Kidney (tissue), 13 donors: ENCODE measurements at regions not wholly inside any gene's neighbourhood (a gene's known extent, or its start where the extent isn't known, plus 50 kb on each side); places are given as distances from the start of the nearest gene placed in this dataset.

Experiments
- DNase-seq, 5 donors: peaks; one replicate each; pipeline ENCODE4 v3.0.0-alpha.2; 2013 to 2020
- FAIRE-seq: peaks from 2 replicates; lab custom pipeline; 2012; peaks lifted over from hg19 to GRCh38; lab: Jason Lieb, UNC
- H3K27ac ChIP-seq, 2 donors: one replicate each; pipeline ENCODE4 v1.7.0; 2013; ENCODE audit warnings: low read depth in 2 of 2, low read length in 2 of 2, inconsistent platforms in 1 of 2
- H3K27me3 ChIP-seq: one replicate; pipeline ENCODE4 v1.7.1; 2013; ENCODE audit warnings: low read length, inconsistent platforms; ENCODE audit not compliant: control insufficient read depth, insufficient read depth
- H3K36me3 ChIP-seq, 3 donors: one replicate each; pipeline versions ENCODE4 v1.7.0 to v1.7.1; 2013; ENCODE audit warnings: low read length in 3 of 3, control low read depth in 1 of 3, inconsistent platforms in 1 of 3; ENCODE audit not compliant: insufficient read depth in 3 of 3, control insufficient read depth in 2 of 3
- H3K4me1 ChIP-seq, 3 donors: one replicate each; pipeline versions ENCODE4 v1.7.0 to v1.7.1; 2013; ENCODE audit warnings: low read length in 3 of 3, inconsistent platforms in 1 of 3, low read depth in 1 of 3; ENCODE audit not compliant: control insufficient read depth in 2 of 3, insufficient read depth in 2 of 3
- H3K4me3 ChIP-seq, 3 donors: one replicate each; pipeline versions ENCODE4 v1.7.0 to v1.8.1; 2013; ENCODE audit warnings: low read length in 3 of 3, control low read depth in 1 of 3, inconsistent platforms in 1 of 3
- H3K9ac ChIP-seq, 3 donors: one replicate each; pipeline versions ENCODE4 v1.7.0 to v1.7.1; 2013; ENCODE audit warnings: low read length in 3 of 3, control low read depth in 1 of 3, inconsistent platforms in 1 of 3
- H3K9me3 ChIP-seq, 3 donors: one replicate each; pipeline versions ENCODE4 v1.7.0 to v1.7.1; 2013; ENCODE audit warnings: low read length in 3 of 3, control low read depth in 1 of 3, inconsistent platforms in 1 of 3; ENCODE audit not compliant: control insufficient read depth in 2 of 3, insufficient read depth in 1 of 3
- intact Hi-C: fragments of 100-400 bp; cut with DNase I; formaldehyde crosslinking; loops from one replicate; pipeline ENCODE4 v1.11.1; 2022
- TF ChIP-seq, protein P1 (sequence below): IDR thresholded peaks from 3 replicates; pipeline ENCODE4 v1.5.1; 2012; ENCODE audit warnings: mild to moderate bottlenecking, moderate library complexity, borderline replicate concordance; ENCODE audit not compliant: insufficient read depth; ENCODE audit errors: extremely low read depth
- donor health status: control.
- donor health status: control.
- donor health status: control.
- donor health status: control.
- donor health status: control.
- donor health status: DM: yes; HTN: yes; CAD: no.
- donor health status: Normal renal cell carcinoma (clear cell type).

DNA sequence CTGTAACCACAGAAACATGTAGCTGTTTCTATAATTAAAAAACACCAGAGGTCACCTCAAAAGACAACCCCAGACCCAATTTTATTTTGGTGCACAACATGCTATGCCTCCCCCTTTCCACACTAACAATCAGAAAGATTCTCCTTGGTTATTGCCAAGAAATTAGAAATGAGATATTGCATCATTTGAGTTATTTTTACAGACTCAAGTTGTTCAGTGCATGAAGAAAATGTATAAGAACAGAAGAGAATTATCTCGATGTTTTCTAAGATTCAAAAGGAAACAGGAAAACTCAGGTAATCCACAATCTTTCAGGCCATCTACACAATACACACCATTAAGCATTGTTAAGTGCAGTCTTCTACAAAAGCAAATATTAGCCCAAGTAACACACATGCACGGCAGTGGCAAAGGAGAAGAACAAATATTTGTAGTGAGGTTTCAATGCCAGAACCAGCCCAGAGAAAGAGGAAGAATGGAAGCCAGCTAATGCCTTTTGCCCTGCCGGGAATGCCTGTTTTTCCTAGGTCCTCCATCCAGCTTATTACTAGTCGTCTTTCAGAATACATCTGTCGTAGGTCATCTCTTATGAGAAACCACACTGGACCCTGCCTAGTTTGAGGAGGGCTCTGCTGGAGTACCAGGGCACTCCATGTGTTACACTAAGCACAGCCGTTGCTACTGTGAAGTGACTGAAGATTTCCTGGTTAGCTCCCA, 67.6 kb upstream of the C1GALT1 start:
- Histone ChIP-seq H3K27me3 (no peaks in the 10 kb centered on the region), H3K4me1 (no peaks in the 10 kb centered on the region), H3K36me3 (no peaks in the 10 kb centered on the region), H3K4me3 (no peak overlapping the region), H3K27ac (no peak overlapping the region), H3K9me3 (no peaks in the 10 kb centered on the region), H3K9ac (no peak overlapping the region)
- TF ChIP-seq, protein P1, sequence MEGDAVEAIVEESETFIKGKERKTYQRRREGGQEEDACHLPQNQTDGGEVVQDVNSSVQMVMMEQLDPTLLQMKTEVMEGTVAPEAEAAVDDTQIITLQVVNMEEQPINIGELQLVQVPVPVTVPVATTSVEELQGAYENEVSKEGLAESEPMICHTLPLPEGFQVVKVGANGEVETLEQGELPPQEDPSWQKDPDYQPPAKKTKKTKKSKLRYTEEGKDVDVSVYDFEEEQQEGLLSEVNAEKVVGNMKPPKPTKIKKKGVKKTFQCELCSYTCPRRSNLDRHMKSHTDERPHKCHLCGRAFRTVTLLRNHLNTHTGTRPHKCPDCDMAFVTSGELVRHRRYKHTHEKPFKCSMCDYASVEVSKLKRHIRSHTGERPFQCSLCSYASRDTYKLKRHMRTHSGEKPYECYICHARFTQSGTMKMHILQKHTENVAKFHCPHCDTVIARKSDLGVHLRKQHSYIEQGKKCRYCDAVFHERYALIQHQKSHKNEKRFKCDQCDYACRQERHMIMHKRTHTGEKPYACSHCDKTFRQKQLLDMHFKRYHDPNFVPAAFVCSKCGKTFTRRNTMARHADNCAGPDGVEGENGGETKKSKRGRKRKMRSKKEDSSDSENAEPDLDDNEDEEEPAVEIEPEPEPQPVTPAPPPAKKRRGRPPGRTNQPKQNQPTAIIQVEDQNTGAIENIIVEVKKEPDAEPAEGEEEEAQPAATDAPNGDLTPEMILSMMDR, result no peak
- FAIRE-seq, result no peak
- no peak for DNase-seq
- intact Hi-C loops, result no loop called here

DNA sequence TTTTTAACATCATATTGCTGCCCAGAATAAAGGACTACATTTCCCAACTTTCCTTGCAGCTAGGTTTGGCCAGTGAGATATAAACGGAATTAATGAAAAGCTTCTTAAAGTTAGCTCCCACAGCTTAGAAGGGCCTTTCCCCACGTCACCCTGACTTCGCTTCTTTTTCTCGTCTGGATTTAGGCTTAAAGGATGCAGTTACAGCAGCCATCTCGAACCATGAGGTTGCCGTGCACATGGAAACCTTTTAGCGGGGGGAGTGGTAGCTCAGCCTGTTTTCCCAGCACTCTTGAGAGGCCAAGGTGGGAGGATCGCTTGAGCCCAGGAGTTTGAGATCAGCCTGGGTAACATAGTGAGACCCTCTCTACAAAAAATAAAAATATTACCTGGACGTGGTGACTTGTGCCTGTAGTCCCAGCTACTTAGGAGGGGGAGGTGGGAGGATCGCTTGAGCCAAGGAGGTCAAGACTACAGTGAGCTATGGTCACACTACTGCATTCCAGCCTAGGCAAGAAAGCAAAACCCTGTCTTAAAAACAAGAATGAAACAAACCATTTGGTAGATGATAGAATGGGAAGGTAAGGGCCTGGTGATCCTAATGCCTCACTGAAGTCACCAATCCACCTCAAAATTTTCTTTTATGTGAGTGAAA, 64.3 kb upstream of the C1GALT1 start:
- FAIRE-seq (no peak), DNase-seq (no peak)
- H3K4me3 ChIP-seq, result peak overlapping the region in 1 of 3 donors; percentile 11
- no peaks in the 10 kb centered on the region for H3K36me3 ChIP-seq
- H3K27me3 ChIP-seq, result no peaks in the 10 kb centered on the region
- H3K9me3 ChIP-seq, result no peaks in the 10 kb centered on the region
- H3K9ac ChIP-seq, result no peak overlapping the region
- TF ChIP-seq, protein P1, result no peak
- intact Hi-C loops, result no loop called here
- no peak overlapping the region for H3K27ac ChIP-seq
- H3K4me1 ChIP-seq, result no peaks in the 10 kb centered on the region

DNA sequence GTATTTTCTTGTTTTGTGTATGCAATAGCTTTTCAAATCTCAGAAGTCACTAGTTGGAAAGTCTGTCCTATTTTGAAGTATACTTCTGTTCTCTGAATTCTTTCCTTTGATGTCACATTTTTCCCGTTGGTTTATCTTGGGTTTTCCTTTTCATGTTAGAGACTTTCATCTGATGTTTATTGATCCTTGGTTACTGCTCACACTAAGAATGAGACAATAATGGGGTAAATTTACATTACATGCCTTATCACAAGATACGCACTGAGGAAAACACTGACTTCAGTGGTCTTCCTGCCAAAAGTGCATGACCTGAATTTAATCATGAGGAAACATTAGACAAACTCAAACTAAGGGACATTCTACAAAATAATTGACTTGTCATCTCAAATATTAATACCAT, 63.5 kb upstream of the C1GALT1 start:
- FAIRE-seq, result no peak
- TF ChIP-seq, protein P1, result no peak

More for the DNA sequence above, 63.5 kb upstream of the C1GALT1 start:
- H3K9me3 ChIP-seq, result no peaks in the 10 kb centered on the region
- no peaks in the 10 kb centered on the region for H3K27me3 ChIP-seq
- H3K36me3 ChIP-seq, result no peaks in the 10 kb centered on the region
- no peak overlapping the region for H3K9ac ChIP-seq
- intact Hi-C loops, result no loop called here
- H3K4me3 ChIP-seq, result no peak overlapping the region
- H3K27ac ChIP-seq, result no peak overlapping the region
- no peak for DNase-seq
- H3K4me1 ChIP-seq, result no peaks in the 10 kb centered on the region
